ENCODE measurements at regions not wholly inside any gene's neighbourhood (a gene's known extent, or its start where the extent isn't known, plus 50 kb on each side); places are given as distances from the start of the nearest gene placed in this dataset.

- in situ Hi-C loops (cut with HindIII; ENCODE audit: low pct_unique_long_range_greater_than_20kb, low sequenced_read_pairs) (loop anchor here (25.0 kb wide), 1 partner anchor 178 kb away; no protein-coding TSS in a partner anchor), intact Hi-C loops (cut with micrococcal nuclease; ENCODE audit: unreplicated experiment) (loop anchor here (1.0 kb wide), 1 partner anchor 163 kb away; no protein-coding TSS in a partner anchor)
- no peak overlapping the region for H3K27ac ChIP-seq (ENCODE audit: low read length)
- ATAC-seq (peak; percentile 79), DNase-seq (ENCODE audit: low read depth, low spot score) (peak; percentile 54)
- CTCF ChIA-PET = interaction anchor here (0.6 to 3.1 kb wide), 27 partner anchors 11 to 1862 kb away, joined by 3 to 33 read pairs (median 4); no protein-coding TSS in a partner anchor
- no peaks in the 10 kb centered on the region for H3K9me3 ChIP-seq (ENCODE audit: control insufficient read depth, insufficient read depth, low read depth, low read length)
- peak; percentile 82 for TF ChIP-seq CTCF (IDR thresholded peaks at IDR 0.05)
- no peak for TF ChIP-seq REST (IDR thresholded peaks at IDR 0.05; ENCODE audit: insufficient read depth in 1 of 2, low read depth in 2 of 2, low read length in 1 of 2)
- POLR2A ChIA-PET = interaction anchor here (0.7 kb wide), 2 partner anchors 10 to 1290 kb away, joined by 3 to 5 read pairs; no protein-coding TSS in a partner anchor
- no peaks in the 10 kb centered on the region for H3K4me1 ChIP-seq (ENCODE audit: control insufficient read depth, insufficient read depth, low read length)
- no TSS peak for BruUV-seq (replicated peaks)
- peaks cover 5% of the 10 kb centered on the region; the same call in 1 of the 2 replicates for H3K27me3 ChIP-seq (ENCODE audit: control insufficient read depth, insufficient read depth, low read length)
- peak overlapping the region in 1 of 2 experiments; percentile 19; a peak in 2 of 4 replicates for H3K4me3 ChIP-seq (ENCODE audit: low read depth in 2 of 2, low read length in 2 of 2)
- no peaks in the 10 kb centered on the region for H3K36me3 ChIP-seq (ENCODE audit: control insufficient read depth, insufficient read depth, low read length)
Observed at GRCh38 chr7:95690367-95690947, 81.9 kb upstream of the DYNC1I1 start.

GRCh38 chr7:95688931-95689495, 83.3 kb upstream of the DYNC1I1 start:
- in situ Hi-C loops (cut with HindIII; ENCODE audit: low pct_unique_long_range_greater_than_20kb, low sequenced_read_pairs) (loop anchor here (25.0 kb wide), 1 partner anchor 177 kb away; no protein-coding TSS in a partner anchor), intact Hi-C loops (cut with micrococcal nuclease; ENCODE audit: unreplicated experiment) (no loop called here)
- ATAC-seq (no peak), DNase-seq (ENCODE audit: low read depth, low spot score) (no peak)
- ChIA-PET POLR2A (no interaction called here), CTCF (interaction anchor here (0.5 to 3.3 kb wide), 6 partner anchors 136 to 292 kb away, joined by 3 to 28 read pairs (median 8); no protein-coding TSS in a partner anchor)
- H3K27ac ChIP-seq (ENCODE audit: low read length) = no peak overlapping the region
- no peaks in the 10 kb centered on the region for H3K4me1 ChIP-seq (ENCODE audit: control insufficient read depth, insufficient read depth, low read length)
- H3K4me3 ChIP-seq (ENCODE audit: low read depth in 2 of 2, low read length in 2 of 2) = no peak overlapping the region
- no peaks in the 10 kb centered on the region for H3K9me3 ChIP-seq (ENCODE audit: control insufficient read depth, insufficient read depth, low read depth, low read length)
- no TSS peak for BruUV-seq (replicated peaks)
- no peak for TF ChIP-seq REST (IDR thresholded peaks at IDR 0.05; ENCODE audit: insufficient read depth in 1 of 2, low read depth in 2 of 2, low read length in 1 of 2)
- no peak for TF ChIP-seq SIN3A (IDR thresholded peaks at IDR 0.05; ENCODE audit: borderline replicate concordance, insufficient read depth, low read depth, low read length)
- TF ChIP-seq CTCF (IDR thresholded peaks at IDR 0.05) = no peak
- no peak for TF ChIP-seq POLR2AphosphoS5 (IDR thresholded peaks at IDR 0.05; ENCODE audit: low read depth, low read length)
- TF ChIP-seq TCF7L2 (IDR thresholded peaks at IDR 0.05; ENCODE audit: low read depth, low read length) = no peak
- H3K27me3 ChIP-seq (ENCODE audit: control insufficient read depth, insufficient read depth, low read length) = no peaks in the 10 kb centered on the region
- no peaks in the 10 kb centered on the region for H3K36me3 ChIP-seq (ENCODE audit: control insufficient read depth, insufficient read depth, low read length)
